GM23248 (cell line): ENCODE measurements at regions not wholly inside any gene's neighbourhood (a gene's known extent, or its start where the extent isn't known, plus 50 kb on each side); places are given as distances from the start of the nearest gene placed in this dataset.

Source experiments
- DNase-seq: peaks from one replicate; pipeline ENCODE4 v3.0.0-alpha.2; 2015
- H2AFZ ChIP-seq: fragments of 200-600 bp; sonication (generic); 2 replicates; pipeline ENCODE4 v1.6.1; 2016; ENCODE audit warnings: antibody characterized with exemption
- H3F3A ChIP-seq: fragments of 200-600 bp; sonication (generic); 2 replicates; pipeline ENCODE4 v1.6.1; 2016; ENCODE audit warnings: mild to moderate bottlenecking, antibody characterized with exemption, mixed run types; ENCODE audit not compliant: insufficient read depth
- H3K27ac ChIP-seq: fragments of 200-600 bp; sonication (generic); 2 replicates; pipeline ENCODE4 v1.5.1; 2016; ENCODE audit warnings: mild to moderate bottlenecking
- H3K27me3 ChIP-seq: fragments of 200-600 bp; sonication (generic); replicated peaks from 2 replicates; pipeline ENCODE4 v1.6.1; 2016; ENCODE audit warnings: mild to moderate bottlenecking; ENCODE audit not compliant: insufficient read depth
- H3K36me3 ChIP-seq: fragments of 200-600 bp; sonication (generic); 2 replicates; pipeline ENCODE4 v1.6.1; 2016; ENCODE audit warnings: low read depth, mild to moderate bottlenecking
- H3K4me1 ChIP-seq: fragments of 200-600 bp; sonication (generic); 2 replicates; pipeline ENCODE4 v1.6.1; 2016; ENCODE audit warnings: mild to moderate bottlenecking; ENCODE audit not compliant: insufficient read depth
- H3K4me2 ChIP-seq: fragments of 200-600 bp; sonication (generic); one replicate; pipeline ENCODE4 v1.6.1; 2016; ENCODE audit warnings: mild to moderate bottlenecking; ENCODE audit not compliant: unreplicated experiment
- H3K4me3 ChIP-seq: fragments of 200-600 bp; sonication (generic); 2 replicates; pipeline ENCODE4 v1.5.1; 2016; ENCODE audit warnings: mild to moderate bottlenecking
- H3K79me2 ChIP-seq: fragments of 200-600 bp; sonication (generic); 2 replicates; pipeline ENCODE4 v1.6.1; 2016; ENCODE audit warnings: mild to moderate bottlenecking; ENCODE audit not compliant: insufficient read depth
- H3K9ac ChIP-seq: fragments of 200-600 bp; sonication (generic); 2 replicates; pipeline ENCODE4 v1.6.1; 2016; ENCODE audit warnings: mild to moderate bottlenecking
- H3K9me2 ChIP-seq: fragments of 200-600 bp; sonication (generic); 2 replicates; pipeline ENCODE4 v1.6.1; 2016; ENCODE audit warnings: mixed run types, mild to moderate bottlenecking, moderate library complexity; ENCODE audit not compliant: insufficient read depth
- H3K9me3 ChIP-seq: fragments of 200-600 bp; sonication (generic); one replicate; pipeline ENCODE4 v1.6.1; 2017; ENCODE audit warnings: low read depth
- H4K20me1 ChIP-seq: fragments of 200-600 bp; sonication (generic); 2 replicates; pipeline ENCODE4 v1.6.0; 2016; ENCODE audit not compliant: insufficient read depth
- EZH2 ChIP-seq: fragments of 200-600 bp; sonication (generic); IDR thresholded peaks from 2 replicates; pipeline ENCODE4 v1.6.1; 2018; ENCODE audit warnings: antibody characterized with exemption, mild to moderate bottlenecking; ENCODE audit not compliant: insufficient read depth, poor library complexity, severe bottlenecking
- EZH2phosphoT487 ChIP-seq: fragments of 200-600 bp; sonication (generic); IDR thresholded peaks from 2 replicates; pipeline ENCODE4 v1.6.1; 2018; ENCODE audit warnings: antibody characterized with exemption, moderate library complexity, mild to moderate bottlenecking, low read depth; ENCODE audit not compliant: insufficient read depth
- WGBS, 2 experiments: methylation state at CpG; one replicate each; pipeline ENCODE4 v1.1.6; 2015 to 2017; ENCODE audit warnings: low lambda C conversion rate in 2 of 2, low coverage in 1 of 2; ENCODE audit errors: missing lambda C conversion rate in 2 of 2; 5-methylcytosine and 5-hydroxymethylcytosine counted together
- in situ Hi-C: fragments of 300-500 bp; cut with MboI; formaldehyde crosslinking; loops from 2 replicates; pipeline ENCODE4 v1.15.0; 2020

DNA sequence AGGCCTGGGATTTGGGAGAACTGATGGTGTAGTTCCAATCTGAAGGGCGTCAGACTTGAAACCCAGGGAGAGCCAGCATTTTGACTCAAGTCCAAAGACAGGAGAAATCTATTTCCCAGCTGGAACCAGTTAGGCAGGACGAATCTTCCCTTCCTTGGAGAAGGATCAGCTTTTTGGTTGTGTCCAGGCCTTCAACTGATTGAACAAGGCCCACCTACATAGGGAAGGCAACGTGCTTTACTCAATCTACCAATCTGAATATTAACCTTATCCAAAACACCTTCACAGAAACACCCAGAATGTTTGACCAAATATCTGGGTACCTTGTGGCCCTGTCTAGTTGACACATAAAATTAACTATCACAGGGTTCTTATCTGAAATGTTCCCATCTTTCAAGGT is 221.9 kb upstream of the DLGAP1 start:
- 8% methylated on average over 3 of the region's 3 CpGs for WGBS, 2 experiments
- H3K27ac ChIP-seq: no peak overlapping the region
- no peaks in the 10 kb centered on the region for H4K20me1 ChIP-seq
- no peaks in the 10 kb centered on the region for H3K9me3 ChIP-seq
- DNase-seq: no peak
- H3K9me2 ChIP-seq: no peaks in the 10 kb centered on the region
- H3K4me3 ChIP-seq: no peak overlapping the region
- H2AFZ ChIP-seq: no peak overlapping the region
- in situ Hi-C loops: no loop called here
- no peaks in the 10 kb centered on the region for H3F3A ChIP-seq
- no peaks in the 10 kb centered on the region for H3K4me1 ChIP-seq
- H3K9ac ChIP-seq: no peak overlapping the region
- no peak overlapping the region for H3K4me2 ChIP-seq
- no peaks in the 10 kb centered on the region for H3K36me3 ChIP-seq
- no peaks in the 10 kb centered on the region for H3K79me2 ChIP-seq
- TF ChIP-seq EZH2phosphoT487 (no peak), EZH2 (no peak)
- no peaks in the 10 kb centered on the region for H3K27me3 ChIP-seq

DNA sequence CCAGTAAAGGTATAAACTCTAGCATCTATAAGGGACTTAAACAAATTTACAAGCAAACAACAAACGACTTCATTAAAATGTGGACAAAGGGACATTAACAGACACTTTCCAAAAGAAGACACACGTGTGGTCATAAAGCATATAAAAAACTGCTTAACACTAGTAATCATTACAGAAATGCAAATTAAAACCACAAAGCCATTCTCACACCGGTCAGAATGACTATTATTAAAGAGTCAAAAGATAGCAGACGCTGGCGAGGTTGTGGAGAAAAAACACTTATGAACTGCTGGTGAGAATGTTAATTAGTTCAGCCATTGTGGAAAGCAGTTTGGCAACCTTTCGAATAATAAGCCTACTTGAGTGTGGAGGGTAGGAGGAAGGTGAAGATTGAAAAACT is 217.1 kb upstream of the DLGAP1 start:
- no peak for DNase-seq
- no peak overlapping the region for H3K9ac ChIP-seq
- H3K36me3 ChIP-seq: no peaks in the 10 kb centered on the region
- H4K20me1 ChIP-seq: no peaks in the 10 kb centered on the region
- H3K4me1 ChIP-seq: no peaks in the 10 kb centered on the region
- H3K79me2 ChIP-seq: no peaks in the 10 kb centered on the region
- WGBS, 2 experiments: 19 to 27% methylated on average over 6 of the region's 6 CpGs
- H3K27ac ChIP-seq: no peak overlapping the region
- no peak overlapping the region for H3K4me2 ChIP-seq
- H2AFZ ChIP-seq: no peak overlapping the region
- no peaks in the 10 kb centered on the region for H3K9me2 ChIP-seq
- TF ChIP-seq EZH2 (no peak), EZH2phosphoT487 (no peak)
- H3K9me3 ChIP-seq: no peaks in the 10 kb centered on the region
- in situ Hi-C loops: no loop called here
- no peaks in the 10 kb centered on the region for H3F3A ChIP-seq
- no peaks in the 10 kb centered on the region for H3K27me3 ChIP-seq
- H3K4me3 ChIP-seq: no peak overlapping the region

- no peak overlapping the region for H3K4me3 ChIP-seq
- H4K20me1 ChIP-seq: no peaks in the 10 kb centered on the region
- H3F3A ChIP-seq: no peaks in the 10 kb centered on the region
- no peaks in the 10 kb centered on the region for H3K27me3 ChIP-seq
- in situ Hi-C loops: no loop called here
- H3K9me3 ChIP-seq: no peaks in the 10 kb centered on the region
- DNase-seq: no peak
- TF ChIP-seq EZH2phosphoT487 (no peak), EZH2 (no peak)
- H3K36me3 ChIP-seq: no peaks in the 10 kb centered on the region
- H3K4me1 ChIP-seq: no peaks in the 10 kb centered on the region
- no peak overlapping the region for H3K9ac ChIP-seq
- H3K27ac ChIP-seq: no peak overlapping the region
- no peak overlapping the region for H3K4me2 ChIP-seq
- no peak overlapping the region for H2AFZ ChIP-seq
- no peaks in the 10 kb centered on the region for H3K9me2 ChIP-seq
- H3K79me2 ChIP-seq: no peaks in the 10 kb centered on the region
Measured at GRCh38 chr18:4658804-4659203, 203.7 kb upstream of the DLGAP1 start.

GRCh38 chr18:4653418-4653817 is 198.3 kb upstream of the DLGAP1 start:
- in situ Hi-C loops: no loop called here
- DNase-seq: no peak
- H3K9ac ChIP-seq: no peak overlapping the region
- H3K9me3 ChIP-seq: no peaks in the 10 kb centered on the region
- H3K4me2 ChIP-seq: no peak overlapping the region
- H3K36me3 ChIP-seq: no peaks in the 10 kb centered on the region
- WGBS, 2 experiments: 30 to 43% methylated on average over 2 of the region's 2 CpGs
- H3K9me2 ChIP-seq: no peaks in the 10 kb centered on the region
- no peaks in the 10 kb centered on the region for H3F3A ChIP-seq
- no peaks in the 10 kb centered on the region for H4K20me1 ChIP-seq
- H3K4me1 ChIP-seq: no peaks in the 10 kb centered on the region
- no peaks in the 10 kb centered on the region for H3K27me3 ChIP-seq
- no peak overlapping the region for H2AFZ ChIP-seq
- H3K79me2 ChIP-seq: no peaks in the 10 kb centered on the region
- H3K27ac ChIP-seq: no peak overlapping the region
- no peak overlapping the region for H3K4me3 ChIP-seq
- TF ChIP-seq EZH2: no peak
- TF ChIP-seq EZH2phosphoT487: no peak

GRCh38 chr18:4641771-4642368 is 186.8 kb upstream of the DLGAP1 start:
- TF ChIP-seq EZH2 (no peak), EZH2phosphoT487 (no peak)
- H3K79me2 ChIP-seq: no peaks in the 10 kb centered on the region
- H3K27me3 ChIP-seq: no peaks in the 10 kb centered on the region
- H4K20me1 ChIP-seq: no peaks in the 10 kb centered on the region
- no peak for DNase-seq
- no peaks in the 10 kb centered on the region for H3F3A ChIP-seq
- no peaks in the 10 kb centered on the region for H3K36me3 ChIP-seq
- H2AFZ ChIP-seq: no peak overlapping the region
- H3K4me2 ChIP-seq: no peak overlapping the region
- no peaks in the 10 kb centered on the region for H3K4me1 ChIP-seq
- 16 to 23% methylated on average over 5 of the region's 5 CpGs for WGBS, 2 experiments
- no peaks in the 10 kb centered on the region for H3K9me2 ChIP-seq
- no peak overlapping the region for H3K4me3 ChIP-seq
- H3K9ac ChIP-seq: no peak overlapping the region
- in situ Hi-C loops: no loop called here
- H3K9me3 ChIP-seq: no peaks in the 10 kb centered on the region
- no peak overlapping the region for H3K27ac ChIP-seq
